H9 (cell line): ENCODE measurements at regions not wholly inside any gene's neighbourhood (a gene's known extent, or its start where the extent isn't known, plus 50 kb on each side); places are given as distances from the start of the nearest gene placed in this dataset.

Experiments used
- DNase-seq: peaks from one replicate; pipeline ENCODE4 v3.0.0-alpha.2; 2017
- H2AFZ ChIP-seq: one replicate; pipeline ENCODE4 v1.6.1; 2013; ENCODE audit warnings: mild to moderate bottlenecking, low read length, control low read depth, moderate library complexity
- H2AK5ac ChIP-seq: 2 replicates; pipeline ENCODE4 v1.6.1; 2013; ENCODE audit warnings: low read length, control low read depth, mixed read lengths; ENCODE audit not compliant: insufficient read length
- H2BK120ac ChIP-seq: one replicate; pipeline ENCODE4 v1.6.1; 2013; ENCODE audit warnings: low read depth, mild to moderate bottlenecking, low read length, control low read depth, inconsistent platforms; ENCODE audit not compliant: poor library complexity, severe bottlenecking
- H2BK12ac ChIP-seq: 2 replicates; pipeline ENCODE4 v1.6.1; 2013; ENCODE audit warnings: low read length, control low read depth, mixed read lengths, low read depth; ENCODE audit not compliant: insufficient read length
- H2BK15ac ChIP-seq: 2 replicates; pipeline ENCODE4 v1.6.1; 2013; ENCODE audit warnings: low read depth, low read length, control low read depth
- H2BK20ac ChIP-seq: one replicate; pipeline ENCODE4 v1.6.1; 2013; ENCODE audit warnings: low read depth, mild to moderate bottlenecking, low read length, control low read depth, inconsistent platforms; ENCODE audit not compliant: poor library complexity, severe bottlenecking
- H2BK5ac ChIP-seq: 2 replicates; pipeline ENCODE4 v1.6.1; 2013; ENCODE audit warnings: low read length, control low read depth, mixed read lengths; ENCODE audit not compliant: insufficient read length
- H3K14ac ChIP-seq: 2 replicates; pipeline ENCODE4 v1.6.1; 2013; ENCODE audit warnings: low read length, control low read depth; ENCODE audit not compliant: insufficient read depth
- H3K18ac ChIP-seq: 2 replicates; pipeline ENCODE4 v1.6.1; 2013; ENCODE audit warnings: low read depth, mild to moderate bottlenecking, mixed read lengths, low read length, control low read depth; ENCODE audit not compliant: insufficient read length
- H3K23ac ChIP-seq: 2 replicates; pipeline ENCODE4 v1.6.1; 2013; ENCODE audit warnings: low read length, control low read depth, mixed read lengths, low read depth; ENCODE audit not compliant: insufficient read length
- H3K23me2 ChIP-seq: 2 replicates; pipeline ENCODE4 v1.6.1; 2013; ENCODE audit warnings: low read depth, mild to moderate bottlenecking, mixed read lengths, low read length, control low read depth; ENCODE audit not compliant: insufficient read length, poor library complexity, severe bottlenecking
- H3K27ac ChIP-seq: 2 replicates; pipeline ENCODE4 v1.5.1; 2013; ENCODE audit warnings: low read length, control low read depth, mixed read lengths, low read depth; ENCODE audit not compliant: insufficient read length
- H3K27me3 ChIP-seq: 2 replicates; pipeline ENCODE4 v1.6.1; 2013; ENCODE audit warnings: low read length, control low read depth, inconsistent platforms; ENCODE audit not compliant: insufficient read depth
- H3K4ac ChIP-seq: 2 replicates; pipeline ENCODE4 v1.6.1; 2013; ENCODE audit warnings: low read depth, mild to moderate bottlenecking, control low read depth, inconsistent platforms, low read length, moderate library complexity
- H3K4me1 ChIP-seq: 2 replicates; pipeline ENCODE4 v1.6.1; 2013; ENCODE audit warnings: low read length, control low read depth, inconsistent platforms; ENCODE audit not compliant: insufficient read depth
- H3K4me2 ChIP-seq: 2 replicates; pipeline ENCODE4 v1.6.1; 2013; ENCODE audit warnings: low read length, control low read depth, mixed read lengths; ENCODE audit not compliant: insufficient read length, insufficient read depth
- H3K56ac ChIP-seq: 2 replicates; pipeline ENCODE4 v1.6.1; 2013; ENCODE audit warnings: low read depth, mild to moderate bottlenecking, mixed read lengths, low read length, control low read depth; ENCODE audit not compliant: insufficient read length
- H3K79me1 ChIP-seq: 2 replicates; pipeline ENCODE4 v1.6.1; 2013; ENCODE audit warnings: low read depth, mild to moderate bottlenecking, moderate library complexity, low read length, control low read depth, inconsistent platforms; ENCODE audit not compliant: insufficient read depth, poor library complexity, severe bottlenecking
- H3K79me2 ChIP-seq: 2 replicates; pipeline ENCODE4 v1.6.1; 2013; ENCODE audit warnings: low read length, control low read depth, inconsistent platforms; ENCODE audit not compliant: insufficient read depth
- H3K9ac ChIP-seq: 2 replicates; pipeline ENCODE4 v1.6.1; 2013; ENCODE audit warnings: low read length, control low read depth, mixed read lengths; ENCODE audit not compliant: insufficient read length; ENCODE audit errors: extremely low read depth
- H3K9me3 ChIP-seq: one replicate; pipeline ENCODE4 v1.6.1; 2013; ENCODE audit warnings: low read depth, low read length, inconsistent platforms; ENCODE audit not compliant: control insufficient read depth
- H3T11ph ChIP-seq: one replicate; pipeline ENCODE4 v1.6.1; 2013; ENCODE audit warnings: mild to moderate bottlenecking, low read length, control low read depth, inconsistent platforms
- H4K20me1 ChIP-seq: one replicate; pipeline ENCODE4 v1.6.1; 2013; ENCODE audit not compliant: control insufficient read depth, insufficient read length, insufficient read depth
- H4K5ac ChIP-seq: 2 replicates; pipeline ENCODE4 v1.6.1; 2013; ENCODE audit warnings: low read depth, mild to moderate bottlenecking, mixed read lengths, low read length, control low read depth; ENCODE audit not compliant: insufficient read length
- H4K8ac ChIP-seq: replicated peaks from 2 replicates; pipeline ENCODE4 v1.6.1; 2013; ENCODE audit warnings: low read length, control low read depth, mixed read lengths, low read depth; ENCODE audit not compliant: insufficient read length
- H4K91ac ChIP-seq: 2 replicates; pipeline ENCODE4 v1.6.1; 2013; ENCODE audit warnings: low read depth, mild to moderate bottlenecking, moderate library complexity, mixed read lengths, low read length, control low read depth; ENCODE audit not compliant: insufficient read length
- H3K27ac Mint-ChIP-seq, 3 experiments: 2 replicates in 2 of 3; 3 replicates in 1 of 3; pipeline ENCODE4 v1.8.0; 2020 to 2021; ENCODE audit warnings: mixed read lengths in 3 of 3, mild to moderate bottlenecking in 1 of 3, moderate library complexity in 1 of 3
- H3K27me3 Mint-ChIP-seq: 2 replicates; pipeline ENCODE4 v1.8.0; 2021; ENCODE audit warnings: low read depth, mild to moderate bottlenecking, moderate library complexity, mixed read lengths
- H3K36me3 Mint-ChIP-seq, 3 experiments: 2 replicates in 2 of 3; 3 replicates in 1 of 3; pipeline ENCODE4 v1.8.0; 2020 to 2021; ENCODE audit warnings: low read depth in 3 of 3, mixed read lengths in 3 of 3; ENCODE audit not compliant: insufficient read depth in 1 of 3
- H3K4me1 Mint-ChIP-seq, 2 experiments: 2 replicates each; pipeline ENCODE4 v1.8.0; 2020; ENCODE audit warnings: mixed read lengths in 2 of 2
- H3K4me3 Mint-ChIP-seq, 2 experiments: 2 replicates in 1 of 2; 3 replicates in 1 of 2; pipeline ENCODE4 v1.8.0; 2020 to 2021; ENCODE audit warnings: mild to moderate bottlenecking in 2 of 2, mixed read lengths in 2 of 2, moderate library complexity in 1 of 2
- H3K9me3 Mint-ChIP-seq, 2 experiments: 2 replicates in 1 of 2; 3 replicates in 1 of 2; pipeline ENCODE4 v1.8.0; 2020; ENCODE audit warnings: mild to moderate bottlenecking in 2 of 2, mixed read lengths in 2 of 2, moderate library complexity in 1 of 2
- CTCF ChIP-seq: fragments of 200-600 bp; sonication (generic); conservative IDR thresholded peaks from 3 replicates; pipeline ENCODE4 v1.8.0; 2021; ENCODE audit warnings: antibody characterized with exemption, mild to moderate bottlenecking
- WGBS: extraction: QIAGEN DNeasy Blood & Tissue Kit; methylation state at CpG from one replicate; pipeline ENCODE4 v1.1.7; 2013; ENCODE audit warnings: missing lambda C conversion rate, low lambda C conversion rate, mixed read lengths; ENCODE audit not compliant: insufficient read length; ENCODE audit errors: extremely low coverage; 5-methylcytosine and 5-hydroxymethylcytosine counted together

GRCh38 chr13:90094357-90094756 is 1253.1 kb upstream of the MIR17HG start:
- Mint-ChIP-seq H3K27ac (no peak overlapping the region), H3K9me3 (peaks cover 0 to 2% of the 10 kb centered on the region in 2 experiments; a peak in 1 of 5 replicates), H3K4me3 (no peak overlapping the region), H3K27me3 (no peaks in the 10 kb centered on the region), H3K4me1 (peaks cover 0 to 4% of the 10 kb centered on the region in 2 experiments; a peak in 1 of 4 replicates), H3K36me3 (no peaks in the 10 kb centered on the region)
- no peak for TF ChIP-seq CTCF
- Histone ChIP-seq H2BK120ac (no peak overlapping the region), H3K27ac (no peak overlapping the region), H3K4ac (no peak overlapping the region), H4K20me1 (no peaks in the 10 kb centered on the region), H3T11ph (no peak overlapping the region), H4K5ac (no peak overlapping the region), H3K56ac (no peak overlapping the region), H2BK12ac (no peak overlapping the region), H2BK5ac (no peak overlapping the region), H3K14ac (no peak overlapping the region), H3K79me2 (no peaks in the 10 kb centered on the region), H2BK20ac (no peak overlapping the region), H4K8ac (no peak overlapping the region), H2AK5ac (no peak overlapping the region), H3K79me1 (no peaks in the 10 kb centered on the region), H3K9ac (no peak overlapping the region), H3K23ac (no peak overlapping the region), H3K4me2 (no peak overlapping the region), H4K91ac (no peak overlapping the region), H3K18ac (no peak overlapping the region), H3K4me1 (no peaks in the 10 kb centered on the region), H3K27me3 (no peaks in the 10 kb centered on the region), H3K23me2 (no peaks in the 10 kb centered on the region), H2BK15ac (no peak overlapping the region), H2AFZ (no peak overlapping the region), H3K9me3 (no peaks in the 10 kb centered on the region)
- no peak for DNase-seq
- no CpG with 5 or more reads among the region's 2 CpGs for WGBS
